Endodermal cell (in vitro differentiated cells): ENCODE measurements at regions not wholly inside any gene's neighbourhood (a gene's known extent, or its start where the extent isn't known, plus 50 kb on each side); places are given as distances from the start of the nearest gene placed in this dataset.
"Not testable (repeated sequence)": the region's sequence is repeated elsewhere in the genome, so short reads cannot be mapped to it uniquely, and the experiment has no call there.

Source experiments
- DNase-seq: peaks from one replicate; pipeline ENCODE4 v3.0.0-alpha.2; 2017
- H3K27ac ChIP-seq: 2 replicates; pipeline ENCODE4 v1.5.1; 2013; ENCODE audit warnings: mild to moderate bottlenecking, low read depth, low read length, moderate library complexity
- H3K27me3 ChIP-seq: 2 replicates; pipeline ENCODE4 v1.6.1; 2013; ENCODE audit warnings: mild to moderate bottlenecking, low read length, moderate library complexity; ENCODE audit not compliant: insufficient read depth, control insufficient read depth, poor library complexity, severe bottlenecking
- H3K36me3 ChIP-seq: 2 replicates; pipeline ENCODE4 v1.7.0; 2013; ENCODE audit warnings: mild to moderate bottlenecking, low read length, moderate library complexity; ENCODE audit not compliant: control insufficient read depth, insufficient read depth
- H3K4me1 ChIP-seq: one replicate; pipeline ENCODE4 v1.7.0; 2013; ENCODE audit warnings: low read length; ENCODE audit not compliant: control insufficient read depth, insufficient read depth
- H3K4me3 ChIP-seq: 2 replicates; pipeline ENCODE4 v1.5.1; 2013; ENCODE audit warnings: mild to moderate bottlenecking, low read length, moderate library complexity
- H3K9ac ChIP-seq: 2 replicates; pipeline ENCODE4 v1.6.1; 2013; ENCODE audit warnings: mild to moderate bottlenecking, low read length, moderate library complexity; ENCODE audit not compliant: poor library complexity, severe bottlenecking; ENCODE audit errors: extremely low read depth
- H3K9me3 ChIP-seq: 2 replicates; pipeline ENCODE4 v1.6.1; 2013; ENCODE audit warnings: mild to moderate bottlenecking, low read length, moderate library complexity; ENCODE audit not compliant: control insufficient read depth
- H3K27ac Mint-ChIP-seq: 2 replicates; pipeline ENCODE4 v1.8.0; 2020; ENCODE audit warnings: mixed read lengths
- H3K27me3 Mint-ChIP-seq: 2 replicates; pipeline ENCODE4 v1.8.0; 2021; ENCODE audit warnings: mild to moderate bottlenecking, mixed read lengths; ENCODE audit not compliant: insufficient read depth
- H3K36me3 Mint-ChIP-seq: 2 replicates; pipeline ENCODE4 v1.8.0; 2020; ENCODE audit warnings: low read depth, mixed read lengths
- H3K4me1 Mint-ChIP-seq: 2 replicates; pipeline ENCODE4 v1.8.0; 2020; ENCODE audit warnings: mixed read lengths
- H3K4me3 Mint-ChIP-seq: 2 replicates; pipeline ENCODE4 v1.8.0; 2020; ENCODE audit warnings: mild to moderate bottlenecking, moderate library complexity, mixed read lengths
- H3K9me3 Mint-ChIP-seq: 2 replicates; pipeline ENCODE4 v1.8.0; 2020; ENCODE audit warnings: mild to moderate bottlenecking, mixed read lengths
- CTCF ChIP-seq: fragments of 200-600 bp; sonication (generic); conservative IDR thresholded peaks from 2 replicates; pipeline ENCODE4 v1.5.0; 2021; ENCODE audit warnings: antibody characterized with exemption, mild to moderate bottlenecking
- WGBS, 2 experiments: methylation state at CpG; one replicate each; pipeline versions ENCODE4 v1.1.5 to v1.1.7; 2013; ENCODE audit warnings: missing lambda C conversion rate in 2 of 2, mixed read lengths in 1 of 2; ENCODE audit not compliant: insufficient coverage in 1 of 2, insufficient read length in 1 of 2; 5-methylcytosine and 5-hydroxymethylcytosine counted together

- no peak overlapping the region for H3K9ac ChIP-seq
- H3K27me3 Mint-ChIP-seq = no peaks in the 10 kb centered on the region
- no peak for TF ChIP-seq CTCF
- peaks cover 5% of the 10 kb centered on the region for H3K4me1 ChIP-seq
- DNase-seq = peak; percentile 59
- H3K4me3 ChIP-seq = no peak overlapping the region
- no peak overlapping the region for H3K4me3 Mint-ChIP-seq
- peaks cover 2% of the 10 kb centered on the region for H3K9me3 Mint-ChIP-seq
- H3K4me1 Mint-ChIP-seq = peaks cover 14% of the 10 kb centered on the region
- 53 to 86% methylated on average over 2 to 4 of the region's 4 CpGs for WGBS, 2 experiments
- H3K9me3 ChIP-seq = no peaks in the 10 kb centered on the region
- no peaks in the 10 kb centered on the region for H3K36me3 ChIP-seq
- no peaks in the 10 kb centered on the region for H3K36me3 Mint-ChIP-seq
- no peak overlapping the region for H3K27ac Mint-ChIP-seq
- H3K27me3 ChIP-seq = no peaks in the 10 kb centered on the region
- no peak overlapping the region for H3K27ac ChIP-seq
Observed at GRCh38 chr3:181327349-181327748, 337.8 kb upstream of the DNAJC19 start.

GRCh38 chr3:181326637-181327223 lies 337.2 kb upstream of the DNAJC19 start:
- Mint-ChIP-seq H3K4me1 (peaks cover 14% of the 10 kb centered on the region), H3K36me3 (no peaks in the 10 kb centered on the region), H3K9me3 (peaks cover 4% of the 10 kb centered on the region), H3K27me3 (no peaks in the 10 kb centered on the region), H3K27ac (no peak overlapping the region), H3K4me3 (no peak overlapping the region)
- peak; percentile 84 for TF ChIP-seq CTCF
- 40 to 55% methylated on average over 1 of the region's 3 CpGs for WGBS, 2 experiments
- peaks cover 5% of the 10 kb centered on the region for H3K4me1 ChIP-seq
- H3K36me3 ChIP-seq = no peaks in the 10 kb centered on the region
- peak; percentile 48 for DNase-seq
- no peaks in the 10 kb centered on the region for H3K9me3 ChIP-seq
- H3K9ac ChIP-seq = no peak overlapping the region
- H3K27me3 ChIP-seq = no peaks in the 10 kb centered on the region
- no peak overlapping the region for H3K4me3 ChIP-seq
- H3K27ac ChIP-seq = no peak overlapping the region

DNA sequence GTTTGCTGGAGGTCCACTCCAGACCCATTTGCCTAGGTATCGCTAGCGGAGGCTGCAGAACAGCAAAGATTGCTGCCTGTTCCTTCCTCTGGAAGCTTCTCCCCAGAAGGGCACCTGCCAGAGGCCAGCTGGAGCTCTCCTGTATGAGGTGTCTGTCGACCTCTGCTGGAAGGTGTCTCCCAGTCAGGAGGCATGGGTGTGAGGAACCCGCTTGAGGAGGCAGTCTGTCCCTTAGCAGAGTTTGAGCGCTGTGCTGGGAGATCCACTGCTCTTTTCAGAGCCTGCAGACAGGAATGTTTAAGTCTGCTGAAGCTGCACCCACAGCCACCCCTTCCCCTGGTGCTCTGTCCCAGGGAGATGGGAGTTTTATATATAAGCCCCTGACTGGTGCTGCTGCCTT lies 335.0 kb upstream of the DNAJC19 start:
- not testable (repeated sequence) for H3K36me3 Mint-ChIP-seq

More for the DNA sequence above, 335.0 kb upstream of the DNAJC19 start:
- not testable (repeated sequence) for H3K4me1 ChIP-seq, H3K9me3 ChIP-seq, H3K27ac Mint-ChIP-seq, H3K9ac ChIP-seq, H3K4me3 ChIP-seq, H3K27me3 Mint-ChIP-seq, H3K9me3 Mint-ChIP-seq, H3K36me3 ChIP-seq, H3K4me3 Mint-ChIP-seq, H3K27me3 ChIP-seq, H3K27ac ChIP-seq
- peak; percentile 66 for TF ChIP-seq CTCF
- 71 to 85% methylated on average over 3 to 5 of the region's 5 CpGs for WGBS, 2 experiments
- H3K4me1 Mint-ChIP-seq = peaks cover 14% of the 10 kb centered on the region
- peak; percentile 70 for DNase-seq
